HEK293T (cell line): ENCODE measurements at regions not wholly inside any gene's neighbourhood (a gene's known extent, or its start where the extent isn't known, plus 50 kb on each side); places are given as distances from the start of the nearest gene placed in this dataset.

Experiments used
- CTCF ChIA-PET: fragments of 350-600 bp; formaldehyde crosslinking; extraction: SDS; loops from one replicate; lab custom pipeline; 2021; ENCODE audit warnings: antibody characterized with exemption, inconsistent platforms; lab: Yijun Ruan, JAX
- POLR2A ChIA-PET: fragments of 350-600 bp; formaldehyde crosslinking; extraction: SDS; loops from one replicate; lab custom pipeline; 2020; ENCODE audit warnings: antibody characterized with exemption, inconsistent platforms; lab: Yijun Ruan, JAX
- DNase-seq: peaks from one replicate; pipeline ENCODE4 v3.0.0; 2012; ENCODE audit warnings: mixed read lengths; ENCODE audit errors: extremely low spot score
- ARNT ChIP-seq: fragments of 450-650 bp; IDR thresholded peaks from 2 replicates; pipeline ENCODE4 v1.6.1; 2017; ENCODE audit warnings: mild to moderate bottlenecking
- BHLHE40 ChIP-seq: fragments of 450-650 bp; IDR thresholded peaks from 2 replicates; pipeline ENCODE4 v1.6.1; 2016; ENCODE audit warnings: mild to moderate bottlenecking, moderate library complexity, borderline replicate concordance
- CTBP1 ChIP-seq: fragments of 450-650 bp; IDR thresholded peaks from 2 replicates; pipeline ENCODE4 v1.6.1; 2016; ENCODE audit warnings: borderline replicate concordance
- ELF4 ChIP-seq: fragments of 450-650 bp; IDR thresholded peaks from 2 replicates; pipeline ENCODE4 v1.6.1; 2017; ENCODE audit warnings: antibody characterized with exemption
- FOXA1 ChIP-seq: fragments of 450-650 bp; IDR thresholded peaks from 2 replicates; pipeline ENCODE4 v1.6.1; 2016; ENCODE audit warnings: mild to moderate bottlenecking
- FOXK2 ChIP-seq: fragments of 450-650 bp; IDR thresholded peaks from 2 replicates; pipeline ENCODE4 v1.6.1; 2016; ENCODE audit warnings: mild to moderate bottlenecking
- FOXM1 ChIP-seq: fragments of 450-650 bp; IDR thresholded peaks from 2 replicates; pipeline ENCODE4 v1.6.1; 2017; ENCODE audit warnings: mild to moderate bottlenecking, borderline replicate concordance
- HDGF ChIP-seq: fragments of 450-650 bp; IDR thresholded peaks from 2 replicates; pipeline ENCODE4 v1.6.1; 2017; ENCODE audit warnings: antibody characterized with exemption, borderline replicate concordance
- L3MBTL2 ChIP-seq: fragments of 450-650 bp; conservative IDR thresholded peaks from 2 replicates; pipeline ENCODE4 v1.6.1; 2016; ENCODE audit warnings: mild to moderate bottlenecking
- LEF1 ChIP-seq: fragments of 450-650 bp; IDR thresholded peaks from 2 replicates; pipeline ENCODE4 v1.6.1; 2017; ENCODE audit warnings: mild to moderate bottlenecking, borderline replicate concordance
- NFRKB ChIP-seq: fragments of 450-650 bp; IDR thresholded peaks from 2 replicates; pipeline ENCODE4 v1.6.1; 2016; ENCODE audit warnings: mild to moderate bottlenecking, moderate library complexity
- PKNOX1 ChIP-seq: fragments of 450-650 bp; IDR thresholded peaks from 2 replicates; pipeline ENCODE4 v1.6.1; 2016
- SP1 ChIP-seq: fragments of 450-650 bp; IDR thresholded peaks from 2 replicates; pipeline ENCODE4 v1.6.1; 2017
- SUZ12 ChIP-seq: fragments of 450-650 bp; IDR thresholded peaks from 2 replicates; pipeline ENCODE4 v1.6.1; 2016; ENCODE audit warnings: mild to moderate bottlenecking
- TARDBP ChIP-seq: fragments of 450-650 bp; IDR thresholded peaks from 2 replicates; pipeline ENCODE4 v1.6.1; 2016
- ZNF384 ChIP-seq: fragments of 450-650 bp; IDR thresholded peaks from 2 replicates; pipeline ENCODE4 v1.6.1; 2016

- POLR2A ChIA-PET = no interaction called here
- no peak for DNase-seq
- CTCF ChIA-PET = no interaction called here
- TF ChIP-seq FOXA1 (no peak), CTBP1 (no peak), LEF1 (no peak), PKNOX1 (no peak)
Observed at GRCh38 chr2:43074592-43075053, 151.8 kb downstream of the ZFP36L2 start.

- ChIA-PET POLR2A (interaction anchor here (0.9 kb wide), 1 partner anchor 263 kb away, joined by 3 read pairs; no protein-coding TSS in a partner anchor), CTCF (interaction anchor here (0.9 kb wide), 1 partner anchor 13 kb away, joined by 3 read pairs; no protein-coding TSS in a partner anchor)
- TF ChIP-seq FOXM1 (no peak), NFRKB (no peak), ARNT (no peak), CTBP1 (no peak), SP1 (no peak), FOXK2 (no peak), L3MBTL2 (no peak), PKNOX1 (no peak), FOXA1 (no peak), HDGF (no peak)
- no peak for DNase-seq
Observed at GRCh38 chr2:43074052-43074451, 152.4 kb downstream of the ZFP36L2 start.

GRCh38 chr2:43073401-43073825 lies 153.0 kb downstream of the ZFP36L2 start:
- TF ChIP-seq TARDBP (no peak), SUZ12 (no peak), BHLHE40 (no peak), FOXA1 (no peak), LEF1 (no peak), SP1 (no peak), FOXK2 (no peak), HDGF (no peak), ELF4 (no peak), FOXM1 (no peak), NFRKB (no peak), PKNOX1 (no peak), ZNF384 (no peak), CTBP1 (no peak), ARNT (no peak)
- CTCF ChIA-PET = interaction anchor here (0.6 to 0.9 kb wide), 2 partner anchors 12 to 245 kb away, joined by 3 read pairs; no protein-coding TSS in a partner anchor

GRCh38 chr2:43071599-43072550 lies 154.5 kb downstream of the ZFP36L2 start:
- DNase-seq = no peak
- TF ChIP-seq SP1 = no peak
- ChIA-PET POLR2A (interaction anchor here (2.1 kb wide), 1 partner anchor 10 kb away, joined by 5 read pairs; no protein-coding TSS in a partner anchor), CTCF (no interaction called here)

More at GRCh38 chr2:43073401-43073825, 153.0 kb downstream of the ZFP36L2 start:
- no peak for DNase-seq
- POLR2A ChIA-PET = interaction anchor here (0.9 kb wide), 1 partner anchor 263 kb away, joined by 3 read pairs; no protein-coding TSS in a partner anchor

- DNase-seq = no peak
- CTCF ChIA-PET = no interaction called here
- TF ChIP-seq ARNT (no peak), HDGF (no peak), L3MBTL2 (no peak), CTBP1 (no peak), FOXM1 (no peak), TARDBP (no peak), ELF4 (no peak), PKNOX1 (no peak), SUZ12 (no peak), SP1 (no peak)
- POLR2A ChIA-PET = interaction anchor here (2.1 kb wide), 1 partner anchor 11 kb away, joined by 5 read pairs; no protein-coding TSS in a partner anchor
Observed at GRCh38 chr2:43070676-43071502, 155.5 kb downstream of the ZFP36L2 start.
